WI38 (cell line): ENCODE measurements at regions not wholly inside any gene's neighbourhood (a gene's known extent, or its start where the extent isn't known, plus 50 kb on each side); places are given as distances from the start of the nearest gene placed in this dataset.

Experiments
- H3K4me3 ChIP-seq: 2 replicates; pipeline ENCODE4 v1.5.1; 2011; ENCODE audit warnings: low read depth, mild to moderate bottlenecking, control low read depth, low read length
- TF ChIP-seq, protein P1 (sequence below): IDR thresholded peaks from 2 replicates; pipeline ENCODE4 v1.5.1; 2012; ENCODE audit warnings: low read depth, mild to moderate bottlenecking, control low read depth, low read length

DNA sequence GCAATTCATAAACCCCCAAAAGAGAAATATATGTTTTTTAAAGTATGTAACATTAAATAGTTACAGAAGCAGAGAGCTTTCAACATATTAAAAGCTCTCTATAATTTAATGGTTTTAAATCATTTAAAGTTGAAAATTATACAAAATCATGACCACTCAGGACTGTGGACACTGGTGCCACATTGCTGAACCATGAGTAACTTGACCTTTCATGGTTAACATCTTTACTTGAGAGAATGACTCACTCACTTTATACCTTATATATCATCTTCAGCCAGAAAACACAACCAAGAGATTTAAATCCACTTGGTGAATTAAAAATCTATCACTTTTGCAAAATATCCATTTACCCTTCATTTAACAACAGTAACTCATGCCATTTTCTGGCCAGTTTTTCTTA is 584.3 kb upstream of the SMIM31 start:
- TF ChIP-seq, protein P1, sequence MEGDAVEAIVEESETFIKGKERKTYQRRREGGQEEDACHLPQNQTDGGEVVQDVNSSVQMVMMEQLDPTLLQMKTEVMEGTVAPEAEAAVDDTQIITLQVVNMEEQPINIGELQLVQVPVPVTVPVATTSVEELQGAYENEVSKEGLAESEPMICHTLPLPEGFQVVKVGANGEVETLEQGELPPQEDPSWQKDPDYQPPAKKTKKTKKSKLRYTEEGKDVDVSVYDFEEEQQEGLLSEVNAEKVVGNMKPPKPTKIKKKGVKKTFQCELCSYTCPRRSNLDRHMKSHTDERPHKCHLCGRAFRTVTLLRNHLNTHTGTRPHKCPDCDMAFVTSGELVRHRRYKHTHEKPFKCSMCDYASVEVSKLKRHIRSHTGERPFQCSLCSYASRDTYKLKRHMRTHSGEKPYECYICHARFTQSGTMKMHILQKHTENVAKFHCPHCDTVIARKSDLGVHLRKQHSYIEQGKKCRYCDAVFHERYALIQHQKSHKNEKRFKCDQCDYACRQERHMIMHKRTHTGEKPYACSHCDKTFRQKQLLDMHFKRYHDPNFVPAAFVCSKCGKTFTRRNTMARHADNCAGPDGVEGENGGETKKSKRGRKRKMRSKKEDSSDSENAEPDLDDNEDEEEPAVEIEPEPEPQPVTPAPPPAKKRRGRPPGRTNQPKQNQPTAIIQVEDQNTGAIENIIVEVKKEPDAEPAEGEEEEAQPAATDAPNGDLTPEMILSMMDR, result no peak
- no peak overlapping the region for H3K4me3 ChIP-seq

- TF ChIP-seq, protein P1, result no peak
- H3K4me3 ChIP-seq, result no peak overlapping the region
These were observed 576.8 kb upstream of the SMIM31 start for GRCh38 chr4:164177153-164177552.

GRCh38 chr4:164177753-164178152 is 576.2 kb upstream of the SMIM31 start:
- no peak overlapping the region for H3K4me3 ChIP-seq
- TF ChIP-seq, protein P1, result no peak

GRCh38 chr4:164188236-164188635 is 565.7 kb upstream of the SMIM31 start:
- TF ChIP-seq, protein P1, result no peak
- no peak overlapping the region for H3K4me3 ChIP-seq

DNA sequence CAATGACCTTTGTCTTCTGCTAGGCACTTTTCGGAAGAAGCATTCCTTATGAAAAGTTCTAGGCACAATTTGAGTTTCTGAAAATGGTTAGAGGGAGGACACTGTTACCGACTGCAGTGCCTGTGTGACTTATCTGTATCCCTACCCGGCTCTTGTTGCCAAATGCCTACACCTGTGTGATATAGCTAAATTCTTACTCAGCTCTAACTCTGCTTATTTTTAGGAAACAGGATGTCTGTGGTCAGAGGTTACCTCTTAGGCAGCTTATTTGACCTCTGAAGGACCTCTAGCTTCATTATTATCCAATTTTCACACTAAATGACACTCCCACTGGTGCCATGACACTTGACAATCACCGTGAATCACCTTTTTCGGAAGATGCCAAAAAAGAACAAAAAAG is 561.1 kb upstream of the SMIM31 start:
- TF ChIP-seq, protein P1, result no peak

DNA sequence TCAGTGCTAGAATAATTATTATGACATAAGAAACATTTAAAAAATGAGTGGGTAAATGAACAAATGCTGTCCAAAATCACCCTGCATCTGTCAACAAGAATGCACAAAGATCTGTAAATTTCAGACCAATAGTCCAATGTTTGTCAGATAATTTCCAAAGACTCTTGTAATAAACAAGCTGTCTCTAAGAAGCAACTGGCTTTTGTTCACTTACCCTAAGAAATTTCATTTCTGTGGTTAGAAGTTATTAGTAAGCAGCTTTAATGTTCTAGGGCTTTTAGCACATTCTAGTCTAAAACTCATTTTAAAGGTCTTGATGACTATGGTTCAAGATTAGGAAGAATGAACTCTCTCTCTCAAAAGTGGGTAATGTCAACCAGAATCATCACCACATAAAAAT is 560.3 kb upstream of the SMIM31 start:
- TF ChIP-seq, protein P1, result no peak
- no peak overlapping the region for H3K4me3 ChIP-seq

More for the DNA sequence above, 561.1 kb upstream of the SMIM31 start:
- no peak overlapping the region for H3K4me3 ChIP-seq

GRCh38 chr4:164197556-164197955 is 556.4 kb upstream of the SMIM31 start:
- TF ChIP-seq, protein P1, result no peak
- H3K4me3 ChIP-seq, result no peak overlapping the region
